Cardiac fibroblast (primary cell): ENCODE measurements at regions not wholly inside any gene's neighbourhood (a gene's known extent, or its start where the extent isn't known, plus 50 kb on each side); places are given as distances from the start of the nearest gene placed in this dataset.

Experiments
- DNase-seq, 2 donors: peaks; one replicate each; pipeline versions ENCODE4 v3.0.0 to v3.0.0-alpha.2; 2010; ENCODE audit warnings: low read depth in 2 of 2
- H3K4me3 ChIP-seq, 2 donors: replicated peaks in 1 of 2; 1 replicate in 1 of 2; 2 replicates in 1 of 2; pipeline ENCODE4 v1.5.1; 2011; ENCODE audit warnings: low read depth in 2 of 2, low read length in 2 of 2, mild to moderate bottlenecking in 2 of 2, moderate library complexity in 1 of 2
- CTCF ChIP-seq: IDR thresholded peaks from one replicate; pipeline ENCODE4 v1.5.1; 2011; ENCODE audit warnings: low read depth, mild to moderate bottlenecking, low read length, inconsistent platforms

GRCh38 chr5:167574464-167574863 lies 717.0 kb upstream of the WWC1 start:
- no peak for TF ChIP-seq CTCF
- no peak overlapping the region for H3K4me3 ChIP-seq

DNA sequence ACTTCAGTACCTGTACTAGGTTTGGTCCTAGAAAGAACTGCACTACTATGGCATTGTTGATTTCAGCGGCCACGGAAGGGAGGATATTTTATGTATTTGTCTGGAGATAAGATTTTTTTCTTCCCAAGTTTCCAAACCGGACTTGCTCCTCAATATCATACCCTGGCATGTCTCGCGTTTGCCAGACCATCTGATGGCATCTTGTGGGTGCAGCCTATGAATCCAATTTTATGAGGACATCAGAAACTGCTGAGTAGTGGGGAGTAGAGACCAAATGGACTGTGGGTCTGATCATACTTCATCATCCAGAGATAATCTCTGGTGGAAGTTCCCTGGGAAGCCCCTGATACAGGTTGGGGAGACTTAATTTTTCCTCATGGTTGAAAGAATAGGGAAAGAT lies 716.1 kb upstream of the WWC1 start:
- TF ChIP-seq CTCF, result no peak
- H3K4me3 ChIP-seq, result no peak overlapping the region
- no peak for DNase-seq

More at GRCh38 chr5:167574464-167574863, 717.0 kb upstream of the WWC1 start:
- no peak for DNase-seq

DNA sequence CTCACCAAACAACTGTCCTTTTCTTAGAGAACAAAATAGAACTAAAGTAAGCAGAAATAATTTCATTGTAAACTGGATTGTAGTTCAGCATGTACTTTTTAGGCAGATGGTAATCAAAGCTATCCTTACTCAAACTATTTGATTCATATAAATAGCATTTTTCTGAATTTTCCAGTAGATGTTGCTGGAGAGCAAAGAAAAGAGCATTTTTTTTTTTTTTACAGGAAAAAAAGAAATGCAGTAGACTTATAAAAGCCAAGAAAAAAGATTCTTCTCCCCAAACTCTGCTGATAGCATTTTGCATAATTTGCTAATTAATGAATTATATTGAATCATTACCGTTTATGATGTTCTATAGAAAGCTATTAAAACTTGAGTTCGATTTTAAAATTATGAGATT lies 715.3 kb upstream of the WWC1 start:
- no peak overlapping the region for H3K4me3 ChIP-seq
- TF ChIP-seq CTCF, result no peak
- no peak for DNase-seq

DNA sequence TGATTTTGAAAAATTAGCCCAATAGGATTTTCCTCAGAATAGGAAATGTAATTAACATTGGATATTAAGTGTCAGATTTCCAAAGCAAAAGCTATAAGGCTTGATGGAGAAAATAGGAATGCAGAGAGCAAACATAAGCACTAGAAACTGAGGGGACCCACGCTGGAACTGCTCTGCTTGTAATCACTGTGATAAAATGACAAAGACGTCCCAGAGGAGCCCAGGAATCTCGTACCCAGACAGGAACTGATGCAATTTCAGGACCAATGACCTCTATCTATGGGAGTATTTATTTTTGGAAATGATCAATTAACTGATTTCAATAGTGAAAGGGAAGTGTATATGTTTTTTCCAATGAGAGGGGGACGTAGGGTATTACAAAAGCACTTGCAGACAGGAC lies 714.5 kb upstream of the WWC1 start:
- no peak for TF ChIP-seq CTCF
- no peak overlapping the region for H3K4me3 ChIP-seq
- DNase-seq, result no peak

DNA sequence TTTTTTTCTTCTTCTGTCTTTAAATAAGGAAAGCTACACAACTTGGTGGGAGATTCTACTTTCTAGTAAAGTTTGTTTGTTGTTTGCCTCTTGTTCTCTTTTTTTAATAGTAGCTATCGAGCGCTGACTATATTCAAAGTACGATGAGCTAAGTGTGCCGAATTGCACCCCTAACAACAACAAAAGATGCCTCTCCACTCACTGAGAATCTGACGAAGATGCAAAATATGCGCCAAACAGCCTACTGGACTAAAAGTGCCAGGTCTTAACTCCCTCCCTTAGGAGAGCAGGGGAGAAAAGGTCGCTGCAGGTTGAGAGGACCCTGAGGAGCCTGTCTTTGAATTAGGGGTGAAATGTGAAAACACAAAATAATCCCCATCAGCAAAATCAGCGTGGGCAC lies 713.8 kb upstream of the WWC1 start:
- no peak for DNase-seq
- no peak overlapping the region for H3K4me3 ChIP-seq
- TF ChIP-seq CTCF, result no peak

DNA sequence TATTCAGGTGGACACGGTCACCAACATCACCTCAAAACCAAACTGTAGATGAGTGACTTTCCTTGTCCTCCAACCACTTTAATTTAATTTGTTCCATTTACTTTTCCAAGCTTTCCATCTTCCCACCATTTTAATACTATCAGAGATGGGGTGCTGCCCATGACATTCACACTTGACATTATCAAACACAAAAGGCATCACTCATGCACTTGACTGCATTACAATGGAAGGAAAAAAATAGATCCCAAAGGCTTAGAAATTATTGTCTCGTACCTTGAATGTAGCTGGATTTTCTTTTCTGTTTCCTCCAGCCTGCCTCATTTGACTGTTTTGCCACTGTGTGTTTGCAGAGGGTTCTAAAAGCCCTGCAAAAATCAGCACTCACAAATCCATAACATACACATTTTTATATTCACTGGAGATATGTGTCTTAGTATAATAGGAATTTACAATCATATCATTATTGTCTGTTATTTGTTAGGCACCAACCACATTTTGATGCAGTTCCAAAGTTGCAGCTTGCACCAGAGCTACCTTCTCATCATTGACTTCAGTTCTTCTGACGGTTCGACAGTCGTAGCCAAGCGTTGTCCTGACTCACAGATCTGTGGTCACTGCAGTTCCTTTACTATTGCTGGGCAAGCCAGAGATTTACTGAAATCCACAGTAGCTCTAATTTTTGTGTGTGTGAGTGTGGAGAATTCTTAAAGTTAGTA lies 712.3 kb upstream of the WWC1 start:
- no peak for TF ChIP-seq CTCF
- DNase-seq, result peak; percentile 47 to 50

GRCh38 chr5:167579693-167580055 lies 711.8 kb upstream of the WWC1 start:
- DNase-seq, result no peak
- no peak for TF ChIP-seq CTCF
- no peak overlapping the region for H3K4me3 ChIP-seq

More for the DNA sequence above, 712.3 kb upstream of the WWC1 start:
- H3K4me3 ChIP-seq, result no peak overlapping the region
